H1 (cell line): ENCODE measurements at regions not wholly inside any gene's neighbourhood (a gene's known extent, or its start where the extent isn't known, plus 50 kb on each side); places are given as distances from the start of the nearest gene placed in this dataset.

Source experiments
- CTCF ChIA-PET: fragments of 300-600 bp; sonication (Branson Sonifier 250); formaldehyde crosslinking; loops from one replicate; lab custom pipeline; 2021; ENCODE audit not compliant: partially characterized antibody; lab: Charles Lee
- POLR2A ChIA-PET: fragments of 300-600 bp; sonication (Branson Sonifier 250); formaldehyde crosslinking; loops from one replicate; lab custom pipeline; 2021; ENCODE audit warnings: inconsistent platforms; ENCODE audit not compliant: partially characterized antibody; lab: Charles Lee
- DNase-seq, 2 experiments: peaks; one replicate each; pipeline versions ENCODE4 v3.0.0 to v3.0.0-alpha.2; 2010 to 2022; ENCODE audit warnings: low spot score in 2 of 2, low read depth in 1 of 2, mixed read lengths in 1 of 2
- FAIRE-seq: peaks from 2 replicates; lab custom pipeline; 2011; peaks lifted over from hg19 to GRCh38; lab: Jason Lieb, UNC
- H2AFZ ChIP-seq: 2 replicates; pipeline ENCODE4 v1.8.1; 2012; ENCODE audit warnings: low read length, inconsistent platforms
- H2AK5ac ChIP-seq: 2 replicates; pipeline ENCODE4 v1.6.1; 2013; ENCODE audit warnings: low read depth, low read length
- H2BK120ac ChIP-seq: replicated peaks from 2 replicates; pipeline ENCODE3; 2013; ENCODE audit warnings: low read depth, low read length, inconsistent platforms
- H2BK12ac ChIP-seq: 2 replicates; pipeline ENCODE4 v1.6.1; 2013; ENCODE audit warnings: low read depth, low read length
- H2BK15ac ChIP-seq: 2 replicates; pipeline ENCODE4 v1.6.1; 2013; ENCODE audit warnings: low read length
- H2BK20ac ChIP-seq: 2 replicates; pipeline ENCODE4 v1.6.1; 2013; ENCODE audit warnings: low read length
- H2BK5ac ChIP-seq: 2 replicates; pipeline ENCODE4 v1.6.1; 2013; ENCODE audit warnings: low read depth, low read length
- H3K14ac ChIP-seq: 2 replicates; pipeline ENCODE4 v1.6.1; 2013; ENCODE audit warnings: inconsistent platforms; ENCODE audit not compliant: insufficient read length
- H3K18ac ChIP-seq: 2 replicates; pipeline ENCODE4 v1.6.1; 2013; ENCODE audit warnings: low read length; ENCODE audit errors: extremely low read depth
- H3K23ac ChIP-seq: 2 replicates; pipeline ENCODE4 v1.6.1; 2013; ENCODE audit warnings: inconsistent platforms; ENCODE audit not compliant: insufficient read length
- H3K23me2 ChIP-seq: 2 replicates; pipeline ENCODE4 v1.6.1; 2013; ENCODE audit warnings: low read depth, low read length
- H3K27ac ChIP-seq: 2 replicates; pipeline ENCODE4 v1.6.1; 2011; ENCODE audit warnings: low read depth, low read length, inconsistent platforms
- H3K27me3 ChIP-seq, 4 experiments: replicated peaks in 1 of 4; 1 replicate in 1 of 4; 2 replicates in 3 of 4; pipeline versions ENCODE4 v1.6.1 to v1.8.1; 2011 to 2013; ENCODE audit warnings: low read length in 3 of 4, mild to moderate bottlenecking in 3 of 4, inconsistent platforms in 2 of 4, mixed read lengths in 2 of 4, moderate library complexity in 1 of 4; ENCODE audit not compliant: control insufficient read depth in 3 of 4, insufficient read depth in 3 of 4; ENCODE audit errors: extremely low read depth in 1 of 4
- H3K36me3 ChIP-seq, 4 experiments: 2 replicates each; pipeline versions ENCODE4 v1.6.1 to v1.8.1; 2011 to 2013; ENCODE audit warnings: mild to moderate bottlenecking in 4 of 4, low read length in 3 of 4, moderate library complexity in 2 of 4, control low read depth in 1 of 4, inconsistent platforms in 1 of 4; ENCODE audit not compliant: insufficient read depth in 4 of 4, control insufficient read depth in 2 of 4
- H3K4ac ChIP-seq: replicated peaks from 2 replicates; pipeline ENCODE3; 2013; ENCODE audit warnings: low read length, low read depth, mixed read lengths, inconsistent platforms; ENCODE audit not compliant: insufficient read length
- H3K4me1 ChIP-seq, 4 experiments: replicated peaks in 1 of 4; 1 replicate in 1 of 4; 2 replicates in 3 of 4; pipeline versions ENCODE4 v1.6.1 to v1.8.1; 2011 to 2013; ENCODE audit warnings: low read length in 3 of 4, inconsistent platforms in 2 of 4, mixed read lengths in 1 of 4; ENCODE audit not compliant: insufficient read depth in 4 of 4, control insufficient read depth in 3 of 4
- H3K4me2 ChIP-seq, 2 experiments: 2 replicates each; pipeline versions ENCODE4 v1.6.1 to v1.8.1; 2011 to 2013; ENCODE audit warnings: low read depth in 2 of 2, low read length in 2 of 2, control low read depth in 1 of 2, inconsistent platforms in 1 of 2, mild to moderate bottlenecking in 1 of 2; ENCODE audit not compliant: insufficient read depth in 1 of 2
- H3K4me3 ChIP-seq, 4 experiments: fragments of 200-600, 300-600 bp in 1 of 4; sonication (generic), shearing (Covaris generic), sonication (Bioruptor Twin) in 1 of 4; 2 replicates each; pipeline versions ENCODE4 v1.5.1 to v1.8.1; 2011 to 2016; ENCODE audit warnings: low read length in 4 of 4, low read depth in 3 of 4, control low read depth in 2 of 4, inconsistent platforms in 2 of 4, mild to moderate bottlenecking in 2 of 4, mixed read lengths in 1 of 4, moderate library complexity in 1 of 4; ENCODE audit not compliant: insufficient read depth in 2 of 4; ENCODE audit errors: extremely low read depth in 1 of 4
- H3K56ac ChIP-seq: replicated peaks from 2 replicates; pipeline ENCODE3; 2013; ENCODE audit warnings: low read depth, mild to moderate bottlenecking, mixed read lengths, low read length, inconsistent platforms; ENCODE audit not compliant: insufficient read length
- H3K79me1 ChIP-seq: 2 replicates; pipeline ENCODE4 v1.6.1; 2013; ENCODE audit warnings: low read depth, low read length, control low read depth
- H3K79me2 ChIP-seq, 2 experiments: 2 replicates each; pipeline versions ENCODE4 v1.6.1 to v1.8.1; 2012 to 2013; ENCODE audit warnings: low read length in 2 of 2, mild to moderate bottlenecking in 2 of 2, inconsistent platforms in 1 of 2; ENCODE audit not compliant: insufficient read depth in 2 of 2, control insufficient read depth in 1 of 2
- H3K9ac ChIP-seq, 4 experiments: replicated peaks in 1 of 4; 1 replicate in 1 of 4; 2 replicates in 3 of 4; pipeline versions ENCODE4 v1.6.1 to v1.8.1; 2011 to 2013; ENCODE audit warnings: low read depth in 3 of 4, low read length in 3 of 4, control low read depth in 2 of 4, mild to moderate bottlenecking in 2 of 4, moderate library complexity in 2 of 4, inconsistent platforms in 1 of 4; ENCODE audit errors: extremely low read depth in 1 of 4
- H3K9me3 ChIP-seq, 2 experiments: 2 replicates each; pipeline versions ENCODE4 v1.6.1 to v1.8.1; 2012 to 2013; ENCODE audit warnings: mild to moderate bottlenecking in 2 of 2, moderate library complexity in 2 of 2, control low read depth in 1 of 2, inconsistent platforms in 1 of 2, low read depth in 1 of 2, low read length in 1 of 2, mixed read lengths in 1 of 2; ENCODE audit not compliant: insufficient read depth in 2 of 2
- H4K20me1 ChIP-seq, 2 experiments: replicated peaks in 1 of 2; 2 replicates each; pipeline versions ENCODE3 to v1.8.1; 2011 to 2013; ENCODE audit warnings: inconsistent platforms in 2 of 2, low read length in 2 of 2, mild to moderate bottlenecking in 1 of 2; ENCODE audit not compliant: insufficient read depth in 2 of 2, control insufficient read depth in 1 of 2
- H4K5ac ChIP-seq: 2 replicates; pipeline ENCODE4 v1.6.1; 2013; ENCODE audit warnings: low read length, low read depth, mixed read lengths, inconsistent platforms; ENCODE audit not compliant: insufficient read length
- H4K8ac ChIP-seq: 2 replicates; pipeline ENCODE4 v1.8.0; 2013; ENCODE audit warnings: mild to moderate bottlenecking, moderate library complexity, low read length, inconsistent platforms; ENCODE audit not compliant: insufficient read depth; ENCODE audit errors: extremely low read depth
- H4K91ac ChIP-seq: replicated peaks from 2 replicates; pipeline ENCODE3; 2013; ENCODE audit warnings: low read length, mixed read lengths, inconsistent platforms; ENCODE audit not compliant: insufficient read length
- EZH2 ChIP-seq: fragments of 200-600 bp; sonication (generic); IDR thresholded peaks from 2 replicates; pipeline ENCODE4 v1.7.1; 2012; ENCODE audit warnings: low read depth, mild to moderate bottlenecking, moderate library complexity, low read length, inconsistent platforms; ENCODE audit not compliant: severe bottlenecking
- JUN ChIP-seq: IDR thresholded peaks from 2 replicates; pipeline ENCODE4 v1.6.1; 2011; ENCODE audit warnings: low read depth, mild to moderate bottlenecking, improper control_type of control experiment, low read length
- KDM1A ChIP-seq: fragments of 200-600, 300-600 bp; sonication (generic); IDR thresholded peaks from 2 replicates; pipeline ENCODE4 v1.7.1; 2016; ENCODE audit warnings: mild to moderate bottlenecking, low read length, borderline replicate concordance
- NANOG ChIP-seq: IDR thresholded peaks from 2 replicates; pipeline ENCODE4 v1.6.1; 2011; ENCODE audit warnings: low read length, low read depth, mild to moderate bottlenecking, inconsistent platforms; ENCODE audit not compliant: insufficient read depth, poor library complexity, severe bottlenecking
- SP1 ChIP-seq: IDR thresholded peaks from 2 replicates; pipeline ENCODE4 v1.6.1; 2011; ENCODE audit warnings: low read depth, low read length
- SRF ChIP-seq: IDR thresholded peaks from 2 replicates; pipeline ENCODE4 v1.6.1; 2011; ENCODE audit warnings: mild to moderate bottlenecking, low read depth, low read length, moderate library complexity
- TAF7 ChIP-seq: optimal IDR thresholded peaks from 2 replicates; pipeline ENCODE3; 2011; ENCODE audit warnings: low read depth, mild to moderate bottlenecking, inconsistent platforms, low read length, moderate library complexity, borderline replicate concordance
- USF2 ChIP-seq: IDR thresholded peaks from 2 replicates; pipeline ENCODE4 v1.6.1; 2011; ENCODE audit warnings: low read length, improper control_type of control experiment
- YY1 ChIP-seq: IDR thresholded peaks from 2 replicates; pipeline ENCODE4 v1.6.1; 2011; ENCODE audit warnings: low read depth, mild to moderate bottlenecking, low read length
- ZNF274 ChIP-seq: IDR thresholded peaks from 2 replicates; pipeline ENCODE4 v1.7.0; 2012; ENCODE audit warnings: low read length, borderline replicate concordance; ENCODE audit errors: extremely low read depth
- WGBS, 2 experiments: shearing (Covaris generic) in 1 of 2; methylation state at CpG; one replicate each; pipeline versions ENCODE4 v1.1.6 to v1.1.7; 2013 to 2015; ENCODE audit warnings: low lambda C conversion rate in 2 of 2, mixed read lengths in 2 of 2, inconsistent platforms in 1 of 2, low coverage in 1 of 2, missing lambda C conversion rate in 1 of 2; ENCODE audit not compliant: insufficient replicate concordance in 2 of 2, insufficient coverage in 1 of 2, insufficient read length in 1 of 2; ENCODE audit errors: extremely low coverage in 1 of 2, missing lambda C conversion rate in 1 of 2; 5-methylcytosine and 5-hydroxymethylcytosine counted together
- TF ChIP-seq, protein P1 (sequence below): IDR thresholded peaks from 2 replicates; pipeline ENCODE4 v1.6.1; 2011; ENCODE audit warnings: low read depth, mild to moderate bottlenecking, low read length; ENCODE audit not compliant: insufficient read depth

GRCh38 chr11:88402192-88402715 is 64.7 kb upstream of the CTSC start:
- Histone ChIP-seq H3K23ac (no peak overlapping the region), H3K4me3 (no peak overlapping the region), H4K20me1 (no peaks in the 10 kb centered on the region), H4K8ac (no peak overlapping the region), H3K79me1 (no peaks in the 10 kb centered on the region), H4K5ac (no peak overlapping the region), H3K23me2 (no peaks in the 10 kb centered on the region), H2AFZ (no peak overlapping the region), H2BK15ac (no peak overlapping the region), H4K91ac (no peak overlapping the region), H2AK5ac (no peak overlapping the region), H3K4ac (no peak overlapping the region), H2BK5ac (no peak overlapping the region), H3K9me3 (no peaks in the 10 kb centered on the region), H3K4me1 (no peaks in the 10 kb centered on the region), H3K27me3 (no peaks in the 10 kb centered on the region), H2BK12ac (no peak overlapping the region), H3K27ac (no peak overlapping the region), H3K4me2 (no peak overlapping the region), H3K14ac (no peak overlapping the region), H3K36me3 (no peaks in the 10 kb centered on the region), H2BK20ac (no peak overlapping the region), H3K56ac (no peak overlapping the region), H3K18ac (no peak overlapping the region), H3K79me2 (no peaks in the 10 kb centered on the region), H2BK120ac (no peak overlapping the region), H3K9ac (no peak overlapping the region)
- WGBS, 2 experiments, result 85% methylated on average over 2 of the region's 2 CpGs; no CpG with 5 or more reads in 1 of the 2 experiments
- DNase-seq (no peak), FAIRE-seq (no peak)
- CTCF ChIA-PET, result no interaction called here
- TF ChIP-seq TAF7, result no peak
- no peak for TF ChIP-seq USF2
- TF ChIP-seq NANOG, result no peak
- TF ChIP-seq KDM1A, result no peak
- TF ChIP-seq SRF, result no peak
- TF ChIP-seq ZNF274, result no peak
- TF ChIP-seq EZH2, result no peak
- TF ChIP-seq YY1, result no peak
- no peak for TF ChIP-seq SP1
- TF ChIP-seq, protein P1, sequence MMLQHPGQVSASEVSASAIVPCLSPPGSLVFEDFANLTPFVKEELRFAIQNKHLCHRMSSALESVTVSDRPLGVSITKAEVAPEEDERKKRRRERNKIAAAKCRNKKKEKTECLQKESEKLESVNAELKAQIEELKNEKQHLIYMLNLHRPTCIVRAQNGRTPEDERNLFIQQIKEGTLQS, result no peak
- TF ChIP-seq JUN, result no peak
- POLR2A ChIA-PET, result no interaction called here
